ENCODE measurements at regions not wholly inside any gene's neighbourhood (a gene's known extent, or its start where the extent isn't known, plus 50 kb on each side); places are given as distances from the start of the nearest gene placed in this dataset.

DNA sequence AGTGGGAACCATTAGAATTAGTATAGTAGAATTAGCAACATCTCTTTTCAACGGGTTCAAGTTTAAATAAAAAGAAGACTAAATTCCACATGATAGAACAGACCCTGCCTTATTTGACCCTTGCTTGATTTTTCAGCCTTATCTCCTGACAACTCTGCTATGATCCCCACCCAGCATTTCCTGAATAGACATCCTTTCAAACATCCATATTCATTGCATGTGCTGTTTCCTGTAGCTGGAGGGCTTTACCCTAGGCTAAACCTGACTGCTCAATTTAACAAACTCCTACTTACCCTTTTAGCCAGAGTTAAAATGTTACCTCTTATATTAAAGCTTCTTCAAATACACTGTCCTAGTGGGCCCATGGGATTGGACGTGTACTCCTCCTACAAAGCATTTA, 594.8 kb upstream of the ARID1B start:
- no peak for DNase-seq

DNA sequence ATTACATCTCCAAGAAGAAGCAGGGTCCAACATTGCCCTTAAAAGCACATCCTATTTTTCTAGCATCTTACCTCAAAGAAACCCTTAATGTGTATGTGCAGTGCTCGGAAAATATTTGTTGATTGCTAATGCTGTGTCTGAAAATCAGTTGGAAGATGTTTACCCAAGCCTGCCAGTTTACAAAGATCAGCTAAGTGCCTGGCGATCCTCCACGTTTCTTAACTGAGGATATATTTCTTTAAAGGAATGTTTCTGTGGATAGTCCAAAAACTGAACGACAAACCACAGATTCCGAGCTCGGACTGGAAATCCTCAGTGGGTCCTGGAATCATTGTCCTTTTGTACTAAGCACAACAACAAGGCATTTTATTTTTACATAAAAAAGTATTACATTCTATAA, 595.7 kb upstream of the ARID1B start:
- Histone ChIP-seq H3K27me3 (no peaks in the 10 kb centered on the region), H3K36me3 (no peaks in the 10 kb centered on the region), H3K4me1 (no peaks in the 10 kb centered on the region), H3K4me3 (ENCODE audit: low read depth, low read length) (no peak overlapping the region), H3K9me3 (no peaks in the 10 kb centered on the region)
- no peak for DNase-seq
- no peak for TF ChIP-seq CTCF (IDR thresholded peaks at IDR 0.05; ENCODE audit: low read depth, low read length)

More for the DNA sequence above, 594.8 kb upstream of the ARID1B start:
- no peaks in the 10 kb centered on the region for H3K36me3 ChIP-seq
- H3K4me1 ChIP-seq: no peaks in the 10 kb centered on the region
- H3K9me3 ChIP-seq: no peaks in the 10 kb centered on the region
- no peaks in the 10 kb centered on the region for H3K27me3 ChIP-seq
- no peak for TF ChIP-seq CTCF (IDR thresholded peaks at IDR 0.05; ENCODE audit: low read depth, low read length)
- H3K4me3 ChIP-seq (ENCODE audit: low read depth, low read length): no peak overlapping the region

DNA sequence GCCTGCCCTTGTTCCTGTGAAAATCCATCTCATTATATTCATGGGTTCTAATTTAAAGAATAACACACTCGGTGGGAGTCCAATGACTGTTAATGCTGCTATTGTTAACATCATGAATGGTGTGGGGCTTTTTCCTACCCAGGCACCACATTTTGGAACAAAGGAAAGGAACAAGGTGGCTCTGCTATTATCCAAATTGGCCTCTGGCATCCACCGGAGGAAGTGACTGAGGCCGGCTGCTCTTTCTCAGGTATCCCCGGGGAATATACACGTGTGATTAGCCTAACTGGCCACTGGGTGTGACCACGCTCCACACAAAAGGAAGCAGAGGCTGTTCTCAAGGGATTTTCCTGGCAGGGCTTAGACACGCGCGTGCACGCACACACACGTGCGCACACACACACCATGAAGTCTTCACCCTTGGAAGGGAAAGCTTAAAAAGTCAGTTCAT, 601.2 kb upstream of the ARID1B start:
- peak; percentile 55 for TF ChIP-seq CTCF (IDR thresholded peaks at IDR 0.05; ENCODE audit: low read depth, low read length)
- no peak overlapping the region for H3K4me3 ChIP-seq (ENCODE audit: low read depth, low read length)
- H3K36me3 ChIP-seq: no peaks in the 10 kb centered on the region
- DNase-seq: peak; percentile 51
- H3K9me3 ChIP-seq: no peaks in the 10 kb centered on the region
- H3K27me3 ChIP-seq: no peaks in the 10 kb centered on the region
- no peaks in the 10 kb centered on the region for H3K4me1 ChIP-seq

DNA sequence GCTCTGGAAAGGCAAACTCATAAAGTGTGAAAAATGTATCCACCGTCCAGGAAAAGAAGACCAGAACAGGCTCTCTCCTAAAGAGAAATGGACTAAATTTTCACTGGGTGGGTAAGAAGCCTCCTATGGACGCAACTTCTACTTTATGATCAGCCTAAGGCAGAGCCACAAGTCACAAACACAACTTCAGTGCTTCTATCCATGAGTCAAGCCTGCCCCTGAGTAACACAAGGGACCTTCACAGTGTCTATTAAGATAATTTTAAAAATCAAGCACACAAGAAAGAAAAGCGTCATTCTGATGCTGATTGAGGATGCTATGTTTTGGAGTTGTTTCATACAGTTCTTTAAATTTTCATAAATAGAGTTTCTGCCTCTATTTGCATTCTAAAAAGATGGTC, 601.7 kb upstream of the ARID1B start:
- no peaks in the 10 kb centered on the region for H3K36me3 ChIP-seq
- H3K9me3 ChIP-seq: no peaks in the 10 kb centered on the region
- no peak for DNase-seq
- no peaks in the 10 kb centered on the region for H3K27me3 ChIP-seq
- H3K4me3 ChIP-seq (ENCODE audit: low read depth, low read length): no peak overlapping the region
- H3K4me1 ChIP-seq: no peaks in the 10 kb centered on the region
- no peak for TF ChIP-seq CTCF (IDR thresholded peaks at IDR 0.05; ENCODE audit: low read depth, low read length)

DNA sequence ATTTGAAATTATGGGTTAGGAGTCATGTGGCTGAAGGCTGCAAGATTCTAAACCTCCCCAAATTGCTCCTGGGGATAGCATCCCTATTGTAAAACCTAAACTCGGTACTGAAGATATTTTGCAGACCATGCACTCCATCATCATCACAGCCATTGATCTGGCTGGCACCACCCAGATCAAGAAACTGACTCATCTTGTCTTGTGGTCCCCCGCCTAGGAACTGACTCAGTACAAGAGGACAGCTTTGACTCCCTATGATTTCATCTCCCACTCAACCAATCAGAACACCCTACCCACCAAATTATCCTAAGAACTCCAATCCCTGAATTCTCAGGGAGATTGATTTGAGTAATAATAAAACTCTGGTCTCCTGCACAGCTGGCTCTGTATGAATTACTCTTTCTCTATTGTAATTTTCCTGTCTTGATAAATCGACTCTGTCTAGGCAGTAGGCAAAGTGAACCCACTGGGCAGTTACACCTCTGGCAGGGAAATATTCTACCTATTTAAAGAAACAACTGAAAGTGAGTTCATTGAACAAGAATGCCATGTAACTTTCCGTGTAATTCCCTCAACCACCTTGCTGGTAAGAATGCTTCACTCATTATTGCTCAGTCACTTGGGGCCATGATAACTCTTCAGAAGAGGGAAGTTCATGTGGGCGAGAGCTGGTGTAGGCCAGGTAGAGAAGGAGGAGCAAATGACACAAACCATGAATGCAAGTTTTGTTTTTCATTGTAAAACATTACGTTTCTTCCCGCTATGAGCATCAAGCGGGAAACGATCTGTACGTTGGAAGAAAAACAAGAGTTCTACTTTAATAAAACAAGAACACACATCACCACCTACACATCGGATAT, 602.9 kb upstream of the ARID1B start:
- H3K36me3 ChIP-seq: no peaks in the 10 kb centered on the region
- H3K4me3 ChIP-seq (ENCODE audit: low read depth, low read length): no peak overlapping the region
- DNase-seq: no peak
- no peaks in the 10 kb centered on the region for H3K27me3 ChIP-seq
- H3K9me3 ChIP-seq: no peaks in the 10 kb centered on the region
- TF ChIP-seq CTCF (IDR thresholded peaks at IDR 0.05; ENCODE audit: low read depth, low read length): no peak
- no peaks in the 10 kb centered on the region for H3K4me1 ChIP-seq

DNA sequence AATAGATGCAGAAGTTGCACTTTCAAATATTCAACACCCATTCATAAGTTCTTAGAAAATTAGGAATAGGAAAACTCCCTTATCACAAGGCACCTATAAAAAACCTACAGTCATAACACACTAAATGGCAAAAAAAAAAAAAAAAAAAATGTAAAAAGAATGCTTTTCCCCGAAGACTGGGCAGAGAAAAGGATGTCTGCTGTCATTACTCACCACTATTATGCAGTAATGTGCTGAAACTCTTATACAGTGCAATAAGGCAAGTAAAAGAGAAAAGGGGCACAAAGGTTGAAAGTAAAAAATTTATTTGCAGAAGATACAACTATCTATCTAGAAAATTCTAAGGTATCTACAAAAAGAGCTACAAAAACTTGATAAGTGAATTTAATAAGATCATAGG, 607.8 kb upstream of the ARID1B start:
- no peak for TF ChIP-seq CTCF (IDR thresholded peaks at IDR 0.05; ENCODE audit: low read depth, low read length)
- Histone ChIP-seq H3K4me1 (no peaks in the 10 kb centered on the region), H3K4me3 (ENCODE audit: low read depth, low read length) (no peak overlapping the region), H3K27me3 (no peaks in the 10 kb centered on the region), H3K9me3 (no peaks in the 10 kb centered on the region; the same call in 1 of the 2 replicates), H3K36me3 (no peaks in the 10 kb centered on the region)
- no peak for DNase-seq

Data from BE2C (cell line).